MM.1S (cell line): ENCODE measurements at regions not wholly inside any gene's neighbourhood (a gene's known extent, or its start where the extent isn't known, plus 50 kb on each side); places are given as distances from the start of the nearest gene placed in this dataset.

Experiments
- EZH2 ChIP-seq: fragments of 300-600 bp; sonication (generic); optimal IDR thresholded peaks from 2 replicates; pipeline ENCODE3; 2017; ENCODE audit warnings: low read depth, mild to moderate bottlenecking, antibody characterized with exemption, low read length, mixed read lengths
- TF ChIP-seq, protein P1 (sequence below): fragments of 300-600 bp; sonication (generic); IDR thresholded peaks from 2 replicates; pipeline ENCODE4 v1.5.1; 2016; ENCODE audit warnings: antibody characterized with exemption, low read length, mixed read lengths

- TF ChIP-seq, protein P1, sequence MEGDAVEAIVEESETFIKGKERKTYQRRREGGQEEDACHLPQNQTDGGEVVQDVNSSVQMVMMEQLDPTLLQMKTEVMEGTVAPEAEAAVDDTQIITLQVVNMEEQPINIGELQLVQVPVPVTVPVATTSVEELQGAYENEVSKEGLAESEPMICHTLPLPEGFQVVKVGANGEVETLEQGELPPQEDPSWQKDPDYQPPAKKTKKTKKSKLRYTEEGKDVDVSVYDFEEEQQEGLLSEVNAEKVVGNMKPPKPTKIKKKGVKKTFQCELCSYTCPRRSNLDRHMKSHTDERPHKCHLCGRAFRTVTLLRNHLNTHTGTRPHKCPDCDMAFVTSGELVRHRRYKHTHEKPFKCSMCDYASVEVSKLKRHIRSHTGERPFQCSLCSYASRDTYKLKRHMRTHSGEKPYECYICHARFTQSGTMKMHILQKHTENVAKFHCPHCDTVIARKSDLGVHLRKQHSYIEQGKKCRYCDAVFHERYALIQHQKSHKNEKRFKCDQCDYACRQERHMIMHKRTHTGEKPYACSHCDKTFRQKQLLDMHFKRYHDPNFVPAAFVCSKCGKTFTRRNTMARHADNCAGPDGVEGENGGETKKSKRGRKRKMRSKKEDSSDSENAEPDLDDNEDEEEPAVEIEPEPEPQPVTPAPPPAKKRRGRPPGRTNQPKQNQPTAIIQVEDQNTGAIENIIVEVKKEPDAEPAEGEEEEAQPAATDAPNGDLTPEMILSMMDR: no peak
- no peak for TF ChIP-seq EZH2
Observed at GRCh38 chr4:28772788-28773187, 1912.1 kb downstream of the STIM2 start.
